Right lobe of liver (tissue), 6 donors: ENCODE measurements at regions not wholly inside any gene's neighbourhood (a gene's known extent, or its start where the extent isn't known, plus 50 kb on each side); places are given as distances from the start of the nearest gene placed in this dataset.

Experiments used
- ATAC-seq, 4 donors: fragments of 200-7000 bp; cut with Tn5 transposase; one replicate each; pipeline ENCODE4 v1.9.1; 2020; ENCODE audit warnings: mild to moderate bottlenecking in 4 of 4, moderate library complexity in 4 of 4
- DNase-seq, 3 donors: peaks; one replicate each; pipeline ENCODE4 v3.0.0-alpha.2; 2020
- H3K27ac ChIP-seq, 3 donors: fragments of 200-600 bp; one replicate each; pipeline ENCODE4 v1.8.0; 2022
- H3K27me3 ChIP-seq, 2 donors: fragments of 200-600 bp; one replicate each; pipeline ENCODE4 v1.8.0; 2022
- H3K36me3 ChIP-seq, 4 donors: fragments of 200-600 bp; sonication (generic) in 1 of 4; one replicate each; pipeline versions ENCODE4 v1.5.1 to v1.8.0; 2017 to 2022; ENCODE audit warnings: control low read depth in 1 of 4
- H3K4me1 ChIP-seq, 4 donors: fragments of 200-600 bp; sonication (generic) in 1 of 4; one replicate each; pipeline versions ENCODE4 v1.5.1 to v1.8.0; 2017 to 2022; ENCODE audit warnings: control low read depth in 1 of 4
- H3K4me3 ChIP-seq, 3 donors: fragments of 200-600 bp; one replicate each; pipeline ENCODE4 v1.8.0; 2022
- H3K9me3 ChIP-seq, 4 donors: fragments of 200-600 bp; sonication (generic) in 1 of 4; one replicate each; pipeline versions ENCODE4 v1.5.1 to v1.8.0; 2017 to 2022; ENCODE audit warnings: control low read depth in 1 of 4
- CTCF ChIP-seq, 4 donors: fragments of 200-600 bp in 3 of 4; fragments of 450-650 bp in 1 of 4; IDR thresholded peaks; one replicate each; pipeline versions ENCODE4 v1.5.1 to v1.8.0; 2016 to 2022; ENCODE audit warnings: antibody characterized with exemption in 4 of 4, mild to moderate bottlenecking in 2 of 4
- POLR2A ChIP-seq: fragments of 450-650 bp; IDR thresholded peaks from one replicate; pipeline ENCODE4 v1.6.1; 2017; ENCODE audit warnings: antibody characterized with exemption, mild to moderate bottlenecking
- WGBS: methylation state at CpG from one replicate; pipeline ENCODE4 v1.1.6; 2018; ENCODE audit warnings: low coverage, low lambda C conversion rate; ENCODE audit not compliant: insufficient coverage; ENCODE audit errors: missing lambda C conversion rate; 5-methylcytosine and 5-hydroxymethylcytosine counted together
- intact Hi-C, 2 donors: fragments of 100-400 bp; cut with DNase I; formaldehyde crosslinking; loops; one replicate each; pipeline versions ENCODE4 v1.11.2 to v1.14.1; 2022
- donor health status: DM: no; HTN: yes; CAD: no.
- donor health status: DM: no; HTN: no; CAD: no.
- donor health status: DM: no; HTN: no; CAD: no.
- donor health status: DM: no; HTN: yes; CAD: no.
- donor health status: DM: no; HTN: yes; CAD: no.

- H3K27me3 ChIP-seq, result no peaks in the 10 kb centered on the region
- ATAC-seq (no peak), DNase-seq (no peak)
- H3K9me3 ChIP-seq, result no peaks in the 10 kb centered on the region
- H3K27ac ChIP-seq, result no peak overlapping the region
- H3K4me1 ChIP-seq, result no peaks in the 10 kb centered on the region
- 42% methylated on average over 4 of the region's 5 CpGs for WGBS
- TF ChIP-seq CTCF (IDR thresholded peaks at IDR 0.05), result no peak
- no peak overlapping the region for H3K4me3 ChIP-seq
- intact Hi-C loops, result no loop called here
- H3K36me3 ChIP-seq, result no peaks in the 10 kb centered on the region
These were observed 88.6 kb downstream of the SLC5A7 start for GRCh38 chr2:108074946-108075345.

GRCh38 chr2:108076527-108076926 lies 90.2 kb downstream of the SLC5A7 start:
- H3K4me1 ChIP-seq, result no peaks in the 10 kb centered on the region
- ATAC-seq (no peak), DNase-seq (no peak)
- no peak overlapping the region for H3K27ac ChIP-seq
- H3K27me3 ChIP-seq, result no peaks in the 10 kb centered on the region
- H3K36me3 ChIP-seq, result no peaks in the 10 kb centered on the region
- H3K4me3 ChIP-seq, result no peak overlapping the region
- TF ChIP-seq CTCF (IDR thresholded peaks at IDR 0.05) (no peak), POLR2A (no peak)
- H3K9me3 ChIP-seq, result no peaks in the 10 kb centered on the region
- WGBS, result 56% methylated on average over 5 of the region's 5 CpGs
- intact Hi-C loops, result no loop called here

GRCh38 chr2:108079736-108080135 lies 93.4 kb downstream of the SLC5A7 start:
- H3K27me3 ChIP-seq, result no peaks in the 10 kb centered on the region
- no peaks in the 10 kb centered on the region for H3K9me3 ChIP-seq
- DNase-seq, result no peak
- ATAC-seq, result no peak
- no peaks in the 10 kb centered on the region for H3K4me1 ChIP-seq
- TF ChIP-seq POLR2A, result no peak
- TF ChIP-seq CTCF (IDR thresholded peaks at IDR 0.05), result no peak
- no peak overlapping the region for H3K27ac ChIP-seq
- intact Hi-C loops, result no loop called here
- no peak overlapping the region for H3K4me3 ChIP-seq
- no peaks in the 10 kb centered on the region for H3K36me3 ChIP-seq

- H3K36me3 ChIP-seq, result no peaks in the 10 kb centered on the region
- 75% methylated on average over 1 of the region's 1 CpG for WGBS
- no peaks in the 10 kb centered on the region for H3K4me1 ChIP-seq
- ATAC-seq (no peak), DNase-seq (no peak)
- H3K4me3 ChIP-seq, result no peak overlapping the region
- no peaks in the 10 kb centered on the region for H3K9me3 ChIP-seq
- H3K27me3 ChIP-seq, result no peaks in the 10 kb centered on the region
- TF ChIP-seq CTCF (IDR thresholded peaks at IDR 0.05), result no peak
- no peak for TF ChIP-seq POLR2A
- no peak overlapping the region for H3K27ac ChIP-seq
- intact Hi-C loops, result no loop called here
These were observed 93.9 kb downstream of the SLC5A7 start for GRCh38 chr2:108080177-108080576.

GRCh38 chr2:108082978-108083377 lies 96.7 kb downstream of the SLC5A7 start:
- intact Hi-C loops, result no loop called here
- no peak for ATAC-seq

More at GRCh38 chr2:108082978-108083377, 96.7 kb downstream of the SLC5A7 start:
- H3K27me3 ChIP-seq, result no peaks in the 10 kb centered on the region
- H3K36me3 ChIP-seq, result no peaks in the 10 kb centered on the region
- H3K27ac ChIP-seq, result no peak overlapping the region
- H3K4me3 ChIP-seq, result no peak overlapping the region
- no peak for DNase-seq
- no peaks in the 10 kb centered on the region for H3K4me1 ChIP-seq
- TF ChIP-seq CTCF (IDR thresholded peaks at IDR 0.05) (no peak), POLR2A (no peak)
- H3K9me3 ChIP-seq, result no peaks in the 10 kb centered on the region
- WGBS, result 57% methylated on average over 1 of the region's 1 CpG
